OCI-LY1 (cell line): ENCODE measurements at regions not wholly inside any gene's neighbourhood (a gene's known extent, or its start where the extent isn't known, plus 50 kb on each side); places are given as distances from the start of the nearest gene placed in this dataset.

ENCODE experiments used
- H2AFZ ChIP-seq: fragments of 200-600 bp; sonication (generic), shearing (Covaris generic); 2 replicates; pipeline ENCODE4 v1.6.0; 2014; ENCODE audit warnings: antibody characterized with exemption, mild to moderate bottlenecking, low read length
- H3F3A ChIP-seq: fragments of 200-600 bp; sonication (generic), shearing (Covaris generic); 2 replicates; pipeline ENCODE4 v1.6.0; 2014; ENCODE audit warnings: mild to moderate bottlenecking, antibody characterized with exemption, low read length, moderate library complexity; ENCODE audit not compliant: insufficient read depth
- H3K27ac ChIP-seq: fragments of 200-600 bp; sonication (generic); 2 replicates; pipeline ENCODE4 v1.5.1; 2014; ENCODE audit warnings: low read length, mixed run types, mild to moderate bottlenecking, low read depth; ENCODE audit not compliant: poor library complexity, severe bottlenecking
- H3K27me3 ChIP-seq: fragments of 200-600 bp; sonication (generic); 2 replicates; pipeline ENCODE4 v1.6.0; 2014; ENCODE audit warnings: antibody characterized with exemption, mild to moderate bottlenecking, low read length, moderate library complexity; ENCODE audit not compliant: insufficient read depth
- H3K36me3 ChIP-seq: fragments of 200-600 bp; sonication (generic); 2 replicates; pipeline ENCODE4 v1.6.1; 2014; ENCODE audit warnings: mild to moderate bottlenecking, antibody characterized with exemption, low read length, moderate library complexity, mixed read lengths; ENCODE audit not compliant: insufficient read depth
- H3K4me1 ChIP-seq: fragments of 200-600 bp; sonication (generic); 2 replicates; pipeline ENCODE4 v1.5.1; 2014; ENCODE audit warnings: mild to moderate bottlenecking, low read length, moderate library complexity; ENCODE audit not compliant: insufficient read depth, severe bottlenecking
- H3K4me2 ChIP-seq: fragments of 200-600 bp; sonication (generic), shearing (Covaris generic); 2 replicates; pipeline ENCODE4 v1.6.1; 2014; ENCODE audit warnings: low read length
- H3K4me3 ChIP-seq: fragments of 200-600 bp; sonication (generic); 2 replicates; pipeline ENCODE4 v1.5.1; 2014; ENCODE audit warnings: low read length, low read depth, mild to moderate bottlenecking, mixed read lengths; ENCODE audit not compliant: poor library complexity, severe bottlenecking
- H3K79me2 ChIP-seq: fragments of 200-600 bp; shearing (Covaris generic); 2 replicates; pipeline ENCODE4 v1.6.1; 2016; ENCODE audit warnings: mixed run types, low read length, mixed read lengths; ENCODE audit not compliant: insufficient read depth
- H3K9ac ChIP-seq: fragments of 200-600 bp; sonication (generic), shearing (Covaris generic); 2 replicates; pipeline ENCODE4 v1.6.1; 2014; ENCODE audit warnings: mild to moderate bottlenecking, low read length, mixed read lengths
- H3K9me2 ChIP-seq: fragments of 200-600 bp; sonication (generic), shearing (Covaris generic); 2 replicates; pipeline ENCODE4 v1.6.1; 2014; ENCODE audit warnings: low read depth, mild to moderate bottlenecking, low read length, mixed read lengths
- H3K9me3 ChIP-seq: fragments of 200-600 bp; shearing (Covaris generic); 2 replicates; pipeline ENCODE4 v1.6.1; 2014; ENCODE audit warnings: low read length, mixed read lengths
- H4K20me1 ChIP-seq: fragments of 200-600 bp; sonication (generic), shearing (Covaris generic); 2 replicates; pipeline ENCODE4 v1.6.0; 2016; ENCODE audit warnings: mild to moderate bottlenecking, low read length; ENCODE audit not compliant: insufficient read depth
- CTCF ChIP-seq: fragments of 200-600 bp; sonication (generic), shearing (Covaris generic); IDR thresholded peaks from 2 replicates; pipeline ENCODE4 v1.5.1; 2017; ENCODE audit warnings: mild to moderate bottlenecking, antibody characterized with exemption, low read length, moderate library complexity, mixed read lengths
- EZH2 ChIP-seq: fragments of 200-600 bp; sonication (generic), shearing (Covaris generic); IDR thresholded peaks from 2 replicates; pipeline ENCODE4 v1.8.0; 2017; ENCODE audit warnings: borderline replicate concordance, mixed run types, mild to moderate bottlenecking, antibody characterized with exemption, low read length, moderate library complexity, mixed read lengths

- H3K27ac ChIP-seq: no peak overlapping the region
- TF ChIP-seq CTCF (peak; percentile 66), EZH2 (no peak)
- no peaks in the 10 kb centered on the region for H3K9me3 ChIP-seq
- no peaks in the 10 kb centered on the region for H4K20me1 ChIP-seq
- no peak overlapping the region for H3K4me2 ChIP-seq
- no peaks in the 10 kb centered on the region for H3K36me3 ChIP-seq
- no peak overlapping the region for H3K9ac ChIP-seq
- H3K27me3 ChIP-seq: 0 out of 2 replicates have a peak, but pooled peaks cover 4% of the 10 kb centered on the region
- H2AFZ ChIP-seq: no peak overlapping the region
- H3K9me2 ChIP-seq: no peaks in the 10 kb centered on the region
- H3K79me2 ChIP-seq: no peaks in the 10 kb centered on the region
- no peaks in the 10 kb centered on the region for H3K4me1 ChIP-seq
- H3F3A ChIP-seq: no peaks in the 10 kb centered on the region
- no peak overlapping the region for H3K4me3 ChIP-seq
These were observed 66.0 kb upstream of the ZNF423 start for GRCh38 chr16:49921791-49922456.

GRCh38 chr16:49923411-49923810 is 67.5 kb upstream of the ZNF423 start:
- Histone ChIP-seq H3K4me3 (no peak overlapping the region), H3K9me2 (no peaks in the 10 kb centered on the region), H3K9ac (no peak overlapping the region), H3K9me3 (no peaks in the 10 kb centered on the region), H3K27me3 (0 out of 2 replicates have a peak, but pooled peaks cover 4% of the 10 kb centered on the region), H3K4me2 (no peak overlapping the region; the same call in 1 of the 2 replicates), H4K20me1 (no peaks in the 10 kb centered on the region), H2AFZ (no peak overlapping the region), H3K79me2 (no peaks in the 10 kb centered on the region), H3K4me1 (no peaks in the 10 kb centered on the region), H3K27ac (no peak overlapping the region), H3K36me3 (no peaks in the 10 kb centered on the region), H3F3A (no peaks in the 10 kb centered on the region)
- TF ChIP-seq CTCF (no peak), EZH2 (no peak)

- Histone ChIP-seq H3K36me3 (no peaks in the 10 kb centered on the region), H3F3A (no peaks in the 10 kb centered on the region), H3K4me1 (no peaks in the 10 kb centered on the region), H2AFZ (no peak overlapping the region), H3K9ac (no peak overlapping the region), H3K4me2 (no peak overlapping the region; the same call in 1 of the 2 replicates), H3K27ac (no peak overlapping the region), H3K79me2 (no peaks in the 10 kb centered on the region), H3K27me3 (0 out of 2 replicates have a peak, but pooled peaks cover 4% of the 10 kb centered on the region), H4K20me1 (no peaks in the 10 kb centered on the region), H3K9me2 (no peaks in the 10 kb centered on the region), H3K4me3 (no peak overlapping the region), H3K9me3 (no peaks in the 10 kb centered on the region)
- TF ChIP-seq CTCF (no peak), EZH2 (no peak)
These were observed 68.2 kb upstream of the ZNF423 start for GRCh38 chr16:49924078-49924477.
